Astrocyte of the spinal cord (primary cell): ENCODE measurements at regions not wholly inside any gene's neighbourhood (a gene's known extent, or its start where the extent isn't known, plus 50 kb on each side); places are given as distances from the start of the nearest gene placed in this dataset.
"Not testable (repeated sequence)": the region's sequence is repeated elsewhere in the genome, so short reads cannot be mapped to it uniquely, and the experiment has no call there.

Experiments used
- DNase-seq: peaks from one replicate; pipeline ENCODE4 v3.0.0; 2011; ENCODE audit warnings: low read depth, low spot score
- H3K4me3 ChIP-seq: 2 replicates; pipeline ENCODE4 v1.5.1; 2011; ENCODE audit warnings: low read depth, mild to moderate bottlenecking, low read length, moderate library complexity
- CTCF ChIP-seq: IDR thresholded peaks from 2 replicates; pipeline ENCODE4 v1.5.1; 2012; ENCODE audit warnings: low read depth, mild to moderate bottlenecking, low read length, inconsistent platforms
- in situ Hi-C: cut with HindIII; loops from 2 replicates; pipeline ENCODE4 v1.10.0; 2017; ENCODE audit warnings: low sequenced_read_pairs

DNA sequence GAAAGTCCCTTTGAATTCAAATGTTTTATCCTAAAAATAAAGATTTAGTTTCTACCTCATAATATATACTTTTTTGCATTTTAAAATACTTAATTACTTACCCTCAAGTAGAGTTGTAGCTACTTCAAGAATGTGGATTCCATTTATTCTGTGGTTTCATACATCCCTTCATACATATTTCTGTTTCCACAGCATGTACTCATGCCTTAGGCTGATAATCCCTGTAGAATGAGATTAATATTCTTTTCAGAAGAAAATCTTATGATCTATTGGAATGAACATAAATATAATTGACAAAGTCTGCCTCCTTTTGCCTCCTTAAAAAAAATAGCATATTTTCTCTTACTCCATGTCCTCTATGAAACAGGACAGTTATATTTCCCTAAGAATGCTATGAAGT is 465.7 kb downstream of the DTWD2 start:
- H3K4me3 ChIP-seq = no peak overlapping the region
- in situ Hi-C loops = no loop called here
- no peak for DNase-seq
- no peak for TF ChIP-seq CTCF

GRCh38 chr5:118520771-118521415 is 467.5 kb downstream of the DTWD2 start:
- in situ Hi-C loops = no loop called here
- no peak for DNase-seq
- H3K4me3 ChIP-seq = no peak overlapping the region
- no peak for TF ChIP-seq CTCF

GRCh38 chr5:118519466-118519865 is 468.9 kb downstream of the DTWD2 start:
- no peak for DNase-seq
- in situ Hi-C loops = no loop called here
- no peak overlapping the region for H3K4me3 ChIP-seq
- no peak for TF ChIP-seq CTCF

- in situ Hi-C loops = no loop called here
Observed at GRCh38 chr5:118518720-118519119, 469.6 kb downstream of the DTWD2 start.

GRCh38 chr5:118511846-118512245 is 476.5 kb downstream of the DTWD2 start:
- no peak overlapping the region for H3K4me3 ChIP-seq
- in situ Hi-C loops = no loop called here
- TF ChIP-seq CTCF = no peak
- no peak for DNase-seq

More at GRCh38 chr5:118518720-118519119, 469.6 kb downstream of the DTWD2 start:
- no peak overlapping the region for H3K4me3 ChIP-seq
- no peak for DNase-seq
- TF ChIP-seq CTCF = no peak

DNA sequence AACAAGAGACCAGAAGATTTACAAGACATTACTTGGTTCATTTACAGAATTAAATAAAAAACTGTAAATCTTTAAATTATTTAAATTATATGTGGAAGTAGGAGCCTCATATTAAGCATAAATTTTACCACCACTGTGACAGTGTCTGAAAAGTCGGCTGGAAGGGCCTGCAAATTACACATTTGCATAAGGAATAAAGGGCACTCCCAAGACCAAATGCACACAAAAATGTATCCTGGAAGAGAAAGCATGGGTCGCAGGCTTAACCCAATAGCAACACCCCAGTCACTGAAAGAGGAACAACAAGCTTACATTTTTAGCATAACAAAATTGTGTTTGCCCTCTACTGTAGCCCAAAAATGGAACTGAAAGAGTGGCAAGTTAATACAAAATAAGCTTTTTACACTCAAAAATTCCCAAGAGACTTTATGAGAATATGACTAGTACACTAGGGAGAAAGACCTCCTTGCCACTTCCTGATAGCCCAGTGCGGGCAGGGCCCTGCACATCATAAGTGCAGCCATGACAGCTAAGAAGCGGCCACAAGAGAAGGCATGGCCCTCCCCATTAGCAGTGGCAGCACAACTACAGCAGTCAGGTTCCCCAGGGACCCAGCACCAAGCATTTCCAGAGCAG is 482.0 kb downstream of the DTWD2 start:
- DNase-seq = no peak
- in situ Hi-C loops = no loop called here
- no peak overlapping the region for H3K4me3 ChIP-seq
- TF ChIP-seq CTCF = no peak

DNA sequence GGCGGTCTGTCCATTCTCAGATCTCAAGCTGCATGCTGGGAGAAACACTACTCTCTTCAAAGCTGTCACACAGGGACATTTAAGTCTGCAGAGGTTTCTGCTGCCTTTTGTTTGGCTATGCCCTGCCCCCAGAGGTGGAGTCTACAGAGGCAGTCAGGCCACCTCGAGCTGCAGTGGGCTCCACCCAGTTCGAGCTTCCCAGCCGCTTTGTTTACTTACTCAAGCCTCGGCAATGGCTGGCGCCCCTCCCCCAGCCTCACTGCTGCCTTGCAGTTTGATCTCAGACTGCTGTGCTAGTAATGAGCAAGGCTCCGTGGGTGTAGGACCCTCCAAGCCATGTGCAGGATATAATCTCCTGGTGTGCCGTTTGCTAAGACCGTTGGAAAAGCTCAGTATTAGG is 486.1 kb downstream of the DTWD2 start:
- in situ Hi-C loops, H3K4me3 ChIP-seq, DNase-seq: not testable (repeated sequence)
